ENCODE measurements at regions not wholly inside any gene's neighbourhood (a gene's known extent, or its start where the extent isn't known, plus 50 kb on each side); places are given as distances from the start of the nearest gene placed in this dataset.

GRCh38 chr14:104313674-104314073 is 175.3 kb downstream of the KIF26A start:
- H3K4me3 ChIP-seq, result no peak overlapping the region
- WGBS (ENCODE audit: missing lambda C conversion rate), result 7% methylated on average over 4 of the region's 4 CpGs
- peaks cover 4% of the 10 kb centered on the region; the same call in 2 of the 3 replicates for H3K9me3 ChIP-seq
- TF ChIP-seq KDM1A (IDR thresholded peaks at IDR 0.05; ENCODE audit: low read depth) (no peak), KDM5A (IDR thresholded peaks at IDR 0.05) (no peak), FOSB (CRISPR knock-in tag; IDR thresholded peaks at IDR 0.05) (no peak), MAFK (IDR thresholded peaks at IDR 0.05; ENCODE audit: partially characterized antibody) (no peak), MAX (IDR thresholded peaks at IDR 0.05) (no peak), ESRRA (IDR thresholded peaks at IDR 0.05; ENCODE audit: borderline replicate concordance, low read length) (no peak), ZNF302 (CRISPR knock-in tag; IDR thresholded peaks at IDR 0.05) (no peak), POLR2A (IDR thresholded peaks at IDR 0.05; ENCODE audit: low read length) (no peak), PBX3 (IDR thresholded peaks at IDR 0.05) (no peak), EP300 (IDR thresholded peaks at IDR 0.05) (no peak), CEBPB (IDR thresholded peaks at IDR 0.05) (no peak), TFCP2L1 (CRISPR knock-in tag; IDR thresholded peaks at IDR 0.05) (no peak), RAD21 (conservative IDR thresholded peaks at IDR 0.05 in 1 of 2, IDR thresholded peaks at IDR 0.05 in 1 of 2) (no peak), SMC3 (IDR thresholded peaks at IDR 0.05) (no peak), FOSL2 (IDR thresholded peaks at IDR 0.05) (no peak), FOSL2 (CRISPR knock-in tag; IDR thresholded peaks at IDR 0.05) (no peak)
- TF ChIP-seq, protein P1, sequence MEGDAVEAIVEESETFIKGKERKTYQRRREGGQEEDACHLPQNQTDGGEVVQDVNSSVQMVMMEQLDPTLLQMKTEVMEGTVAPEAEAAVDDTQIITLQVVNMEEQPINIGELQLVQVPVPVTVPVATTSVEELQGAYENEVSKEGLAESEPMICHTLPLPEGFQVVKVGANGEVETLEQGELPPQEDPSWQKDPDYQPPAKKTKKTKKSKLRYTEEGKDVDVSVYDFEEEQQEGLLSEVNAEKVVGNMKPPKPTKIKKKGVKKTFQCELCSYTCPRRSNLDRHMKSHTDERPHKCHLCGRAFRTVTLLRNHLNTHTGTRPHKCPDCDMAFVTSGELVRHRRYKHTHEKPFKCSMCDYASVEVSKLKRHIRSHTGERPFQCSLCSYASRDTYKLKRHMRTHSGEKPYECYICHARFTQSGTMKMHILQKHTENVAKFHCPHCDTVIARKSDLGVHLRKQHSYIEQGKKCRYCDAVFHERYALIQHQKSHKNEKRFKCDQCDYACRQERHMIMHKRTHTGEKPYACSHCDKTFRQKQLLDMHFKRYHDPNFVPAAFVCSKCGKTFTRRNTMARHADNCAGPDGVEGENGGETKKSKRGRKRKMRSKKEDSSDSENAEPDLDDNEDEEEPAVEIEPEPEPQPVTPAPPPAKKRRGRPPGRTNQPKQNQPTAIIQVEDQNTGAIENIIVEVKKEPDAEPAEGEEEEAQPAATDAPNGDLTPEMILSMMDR (IDR thresholded peaks at IDR 0.05), result no peak
- TF ChIP-seq, protein P2, sequence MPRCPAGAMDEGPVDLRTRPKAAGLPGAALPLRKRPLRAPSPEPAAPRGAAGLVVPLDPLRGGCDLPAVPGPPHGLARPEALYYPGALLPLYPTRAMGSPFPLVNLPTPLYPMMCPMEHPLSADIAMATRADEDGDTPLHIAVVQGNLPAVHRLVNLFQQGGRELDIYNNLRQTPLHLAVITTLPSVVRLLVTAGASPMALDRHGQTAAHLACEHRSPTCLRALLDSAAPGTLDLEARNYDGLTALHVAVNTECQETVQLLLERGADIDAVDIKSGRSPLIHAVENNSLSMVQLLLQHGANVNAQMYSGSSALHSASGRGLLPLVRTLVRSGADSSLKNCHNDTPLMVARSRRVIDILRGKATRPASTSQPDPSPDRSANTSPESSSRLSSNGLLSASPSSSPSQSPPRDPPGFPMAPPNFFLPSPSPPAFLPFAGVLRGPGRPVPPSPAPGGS (IDR thresholded peaks at IDR 0.05), result no peak
- POLR2A ChIA-PET, result no interaction called here
- no peak overlapping the region for H3K27ac ChIP-seq
- FAIRE-seq (no peak), ATAC-seq (no peak), DNase-seq (ENCODE audit: low read depth in 1 of 2, low spot score in 1 of 2) (no peak)
- H3K4me1 ChIP-seq, result no peaks in the 10 kb centered on the region
- no peak overlapping the region for H3K4me2 ChIP-seq
- CTCF ChIA-PET, result interaction anchor here (0.9 kb wide), 1 partner anchor 9 kb away, joined by 3 read pairs; no protein-coding TSS in a partner anchor

- no peak overlapping the region for H3K4me2 ChIP-seq
- FAIRE-seq (no peak), DNase-seq (ENCODE audit: low read depth in 1 of 2, low spot score in 1 of 2) (no peak), ATAC-seq (no peak)
- ChIA-PET POLR2A (no interaction called here), CTCF (interaction anchor here (0.9 kb wide), 1 partner anchor 9 kb away, joined by 3 read pairs; no protein-coding TSS in a partner anchor)
- H3K4me1 ChIP-seq, result no peaks in the 10 kb centered on the region
- no peak overlapping the region for H3K27ac ChIP-seq
- whole genome bisulfite sequencing (ENCODE audit: missing lambda C conversion rate), result 34% methylated on average over 15 of the region's 19 CpGs
- H3K4me3 ChIP-seq, result no peak overlapping the region
- peaks cover 4% of the 10 kb centered on the region; the same call in 2 of the 3 replicates for H3K9me3 ChIP-seq
- TF ChIP-seq HEYL (CRISPR knock-in tag; IDR thresholded peaks at IDR 0.05) (no peak), CEBPB (IDR thresholded peaks at IDR 0.05) (no peak), CHD2 (IDR thresholded peaks at IDR 0.05; ENCODE audit: low read length, partially characterized antibody) (no peak), FOXS1 (CRISPR knock-in tag; IDR thresholded peaks at IDR 0.05) (no peak), HDAC2 (IDR thresholded peaks at IDR 0.05) (no peak), ZSCAN20 (CRISPR knock-in tag; IDR thresholded peaks at IDR 0.05) (no peak), MAFK (IDR thresholded peaks at IDR 0.05; ENCODE audit: partially characterized antibody) (no peak), ZFP36 (IDR thresholded peaks at IDR 0.05; ENCODE audit: borderline replicate concordance, partially characterized antibody) (no peak)
Observed at GRCh38 chr14:104314251-104314941, 176.0 kb downstream of the KIF26A start.

Data from A549 (cell line).